Chondrocyte (in vitro differentiated cells): ENCODE measurements at regions not wholly inside any gene's neighbourhood (a gene's known extent, or its start where the extent isn't known, plus 50 kb on each side); places are given as distances from the start of the nearest gene placed in this dataset.

Experiments
- DNase-seq: peaks from one replicate; pipeline ENCODE4 v3.0.0; 2021; ENCODE audit warnings: mixed read lengths, low spot score
- H3K27ac Mint-ChIP-seq: one replicate; pipeline ENCODE4 v1.8.0; 2021; ENCODE audit warnings: mild to moderate bottlenecking, moderate library complexity, mixed read lengths; ENCODE audit not compliant: unreplicated experiment
- H3K27me3 Mint-ChIP-seq: 2 replicates; pipeline ENCODE4 v1.8.0; 2021; ENCODE audit warnings: low read depth, mixed read lengths
- H3K36me3 Mint-ChIP-seq: 2 replicates; pipeline ENCODE4 v1.8.0; 2021; ENCODE audit warnings: low read depth, mixed read lengths
- H3K4me1 Mint-ChIP-seq: 2 replicates; pipeline ENCODE4 v1.8.0; 2021; ENCODE audit warnings: low read depth, mild to moderate bottlenecking, mixed read lengths
- H3K4me3 Mint-ChIP-seq: one replicate; pipeline ENCODE4 v1.8.0; 2021; ENCODE audit warnings: mild to moderate bottlenecking, moderate library complexity, mixed read lengths; ENCODE audit not compliant: unreplicated experiment
- H3K9me3 Mint-ChIP-seq: 2 replicates; pipeline ENCODE4 v1.8.0; 2021; ENCODE audit warnings: low read depth, mixed read lengths
- TF ChIP-seq, protein P1 (sequence below): fragments of 200-600 bp; sonication (generic); IDR thresholded peaks from 2 replicates; pipeline ENCODE4 v1.5.0; 2021; ENCODE audit warnings: antibody characterized with exemption, mild to moderate bottlenecking, moderate library complexity

DNA sequence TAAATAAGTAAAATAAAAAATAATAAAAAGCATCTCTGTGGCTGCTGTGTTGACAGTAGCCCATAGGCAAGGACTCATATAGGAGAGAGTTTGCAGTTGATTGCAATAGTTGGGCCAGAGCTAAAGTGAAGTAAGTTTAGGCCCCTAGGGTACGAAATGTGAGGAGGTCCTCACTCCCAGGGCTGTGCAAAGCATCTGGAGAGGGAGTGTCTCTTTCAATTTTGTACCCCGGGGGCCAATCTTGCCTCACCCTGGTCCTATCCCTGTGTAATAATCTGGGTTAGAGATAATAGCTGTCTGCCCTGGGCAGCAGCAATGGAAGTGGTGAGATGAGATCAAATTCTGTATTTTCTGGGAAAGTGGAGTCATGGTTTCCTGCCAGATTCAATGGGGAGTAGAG lies 365.7 kb downstream of the GATA3 start:
- Mint-ChIP-seq H3K27me3 (no peaks in the 10 kb centered on the region), H3K4me1 (no peaks in the 10 kb centered on the region), H3K36me3 (no peaks in the 10 kb centered on the region), H3K4me3 (no peak overlapping the region), H3K27ac (no peak overlapping the region), H3K9me3 (peaks cover 15% of the 10 kb centered on the region)
- DNase-seq = no peak
- TF ChIP-seq, protein P1, sequence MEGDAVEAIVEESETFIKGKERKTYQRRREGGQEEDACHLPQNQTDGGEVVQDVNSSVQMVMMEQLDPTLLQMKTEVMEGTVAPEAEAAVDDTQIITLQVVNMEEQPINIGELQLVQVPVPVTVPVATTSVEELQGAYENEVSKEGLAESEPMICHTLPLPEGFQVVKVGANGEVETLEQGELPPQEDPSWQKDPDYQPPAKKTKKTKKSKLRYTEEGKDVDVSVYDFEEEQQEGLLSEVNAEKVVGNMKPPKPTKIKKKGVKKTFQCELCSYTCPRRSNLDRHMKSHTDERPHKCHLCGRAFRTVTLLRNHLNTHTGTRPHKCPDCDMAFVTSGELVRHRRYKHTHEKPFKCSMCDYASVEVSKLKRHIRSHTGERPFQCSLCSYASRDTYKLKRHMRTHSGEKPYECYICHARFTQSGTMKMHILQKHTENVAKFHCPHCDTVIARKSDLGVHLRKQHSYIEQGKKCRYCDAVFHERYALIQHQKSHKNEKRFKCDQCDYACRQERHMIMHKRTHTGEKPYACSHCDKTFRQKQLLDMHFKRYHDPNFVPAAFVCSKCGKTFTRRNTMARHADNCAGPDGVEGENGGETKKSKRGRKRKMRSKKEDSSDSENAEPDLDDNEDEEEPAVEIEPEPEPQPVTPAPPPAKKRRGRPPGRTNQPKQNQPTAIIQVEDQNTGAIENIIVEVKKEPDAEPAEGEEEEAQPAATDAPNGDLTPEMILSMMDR = no peak

DNA sequence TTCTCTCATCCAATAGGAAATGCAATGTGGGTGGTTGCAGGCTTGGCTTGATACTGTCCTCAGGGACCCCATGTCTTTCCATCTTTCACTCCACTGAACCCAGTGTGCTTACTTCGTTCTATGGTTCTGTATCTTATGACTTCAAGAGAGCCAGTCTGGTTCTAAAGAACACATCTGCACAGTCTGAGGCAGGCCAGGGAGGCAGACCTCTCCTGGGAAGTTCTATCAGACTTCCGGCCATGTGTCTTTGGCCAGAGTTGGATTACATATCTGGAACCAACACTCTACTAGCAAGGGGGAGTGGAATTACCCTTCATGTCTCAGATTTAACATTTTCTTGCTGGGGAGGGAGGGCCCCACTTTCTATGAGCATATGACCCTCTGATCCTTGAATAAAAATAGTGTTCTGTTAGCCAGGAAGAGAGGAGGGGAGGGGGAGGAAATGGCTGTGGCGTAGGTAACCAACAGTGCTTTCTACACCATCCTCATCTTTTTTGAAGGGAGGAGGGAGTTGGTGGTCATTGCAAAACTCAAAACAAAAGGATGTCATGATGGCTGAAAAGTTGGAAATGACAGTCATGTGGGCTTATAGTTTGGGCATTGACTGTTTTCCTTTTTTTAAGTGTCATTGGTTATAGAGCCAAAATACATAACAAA lies 370.2 kb downstream of the GATA3 start:
- H3K4me1 Mint-ChIP-seq = no peaks in the 10 kb centered on the region
- H3K27me3 Mint-ChIP-seq = no peaks in the 10 kb centered on the region
- peaks cover 6% of the 10 kb centered on the region for H3K9me3 Mint-ChIP-seq
- no peaks in the 10 kb centered on the region for H3K36me3 Mint-ChIP-seq
- no peak for DNase-seq
- H3K27ac Mint-ChIP-seq = no peak overlapping the region
- H3K4me3 Mint-ChIP-seq = no peak overlapping the region
- TF ChIP-seq, protein P1 = no peak

DNA sequence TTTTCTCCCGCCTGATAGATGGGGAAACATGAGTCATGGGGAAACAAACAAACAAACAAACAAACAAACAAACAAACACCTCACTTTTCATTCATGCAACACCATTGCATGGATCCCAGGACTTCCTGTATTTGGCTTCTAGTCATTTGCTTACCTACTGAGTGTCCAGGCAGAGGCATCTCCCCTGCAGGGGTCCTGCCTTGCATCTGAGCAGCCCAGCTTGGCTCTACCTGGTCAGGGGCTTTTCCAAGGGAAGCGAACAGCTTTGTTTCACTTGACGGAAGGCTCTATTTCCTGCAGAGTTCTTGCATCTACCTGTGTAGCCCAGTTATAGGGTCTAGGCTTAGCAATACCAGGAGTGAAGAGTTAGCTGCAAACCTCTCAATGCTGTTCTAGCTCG lies 374.2 kb downstream of the GATA3 start:
- Mint-ChIP-seq H3K36me3 (no peaks in the 10 kb centered on the region), H3K27me3 (no peaks in the 10 kb centered on the region), H3K9me3 (no peaks in the 10 kb centered on the region), H3K4me3 (no peak overlapping the region), H3K4me1 (no peaks in the 10 kb centered on the region), H3K27ac (no peak overlapping the region)
- no peak for DNase-seq
- TF ChIP-seq, protein P1 = no peak

DNA sequence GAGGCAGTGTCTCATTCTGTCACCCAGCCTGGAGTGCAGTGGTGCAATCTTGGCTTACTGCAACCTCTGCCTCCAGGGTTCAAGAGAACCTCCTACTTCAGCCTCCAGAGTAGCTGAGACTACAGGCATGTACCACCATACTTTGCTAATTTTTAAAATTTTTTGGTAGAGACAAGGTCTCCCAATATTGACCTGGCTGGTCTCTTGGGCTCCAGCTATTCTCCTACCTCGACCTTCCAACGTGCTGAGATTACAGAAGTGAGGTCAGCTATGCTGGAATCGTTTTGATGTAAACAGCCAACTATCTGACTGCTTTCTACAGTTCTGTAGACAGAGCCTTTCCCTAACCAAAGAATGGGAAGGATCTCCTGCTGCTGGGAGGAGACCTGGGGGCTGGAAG lies 375.8 kb downstream of the GATA3 start:
- no peak for DNase-seq
- Mint-ChIP-seq H3K4me1 (no peaks in the 10 kb centered on the region), H3K27me3 (peaks cover 3% of the 10 kb centered on the region), H3K36me3 (no peaks in the 10 kb centered on the region), H3K27ac (no peak overlapping the region), H3K9me3 (no peaks in the 10 kb centered on the region), H3K4me3 (no peak overlapping the region)
- TF ChIP-seq, protein P1 = no peak

DNA sequence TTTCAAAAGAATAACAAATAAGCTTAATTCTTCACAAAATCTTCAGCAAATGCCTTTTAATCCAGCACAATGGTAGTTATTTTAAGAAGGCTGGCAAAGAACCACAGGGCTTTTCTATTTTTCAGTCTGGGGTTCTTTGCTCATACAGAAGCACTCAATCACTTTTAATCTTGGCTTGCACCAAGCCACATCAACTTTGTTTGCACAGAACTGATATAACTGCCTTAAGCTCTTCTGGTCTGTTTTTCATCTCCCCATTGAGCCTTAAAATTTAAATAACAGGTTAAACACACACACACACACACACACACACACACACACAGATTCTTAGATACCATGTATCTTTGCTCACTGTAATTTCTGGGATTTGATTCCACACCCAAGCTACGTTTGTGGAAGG lies 377.0 kb downstream of the GATA3 start:
- TF ChIP-seq, protein P1 = no peak
- no peaks in the 10 kb centered on the region for H3K9me3 Mint-ChIP-seq
- no peak overlapping the region for H3K4me3 Mint-ChIP-seq
- no peaks in the 10 kb centered on the region for H3K4me1 Mint-ChIP-seq
- H3K27ac Mint-ChIP-seq = no peak overlapping the region
- no peaks in the 10 kb centered on the region for H3K36me3 Mint-ChIP-seq
- H3K27me3 Mint-ChIP-seq = peaks cover 3% of the 10 kb centered on the region
- DNase-seq = no peak
